Trophoblast cell (in vitro differentiated cells and primary cell): ENCODE measurements at regions not wholly inside any gene's neighbourhood (a gene's known extent, or its start where the extent isn't known, plus 50 kb on each side); places are given as distances from the start of the nearest gene placed in this dataset.

ENCODE experiments used
- DNase-seq, 2 donors: peaks; one replicate each; pipeline ENCODE4 v3.0.0-alpha.2; 2016
- H2AFZ ChIP-seq: 2 replicates; pipeline ENCODE4 v1.6.1; 2013; ENCODE audit warnings: low read length, moderate library complexity, mild to moderate bottlenecking; ENCODE audit not compliant: insufficient read depth, poor library complexity
- H2AK5ac ChIP-seq: 2 replicates; pipeline ENCODE4 v1.6.1; 2013; ENCODE audit warnings: mild to moderate bottlenecking, low read length
- H2BK120ac ChIP-seq: 2 replicates; pipeline ENCODE4 v1.6.1; 2013; ENCODE audit warnings: low read length, mild to moderate bottlenecking, moderate library complexity; ENCODE audit not compliant: insufficient read depth, poor library complexity
- H2BK12ac ChIP-seq: 2 replicates; pipeline ENCODE4 v1.6.1; 2013; ENCODE audit warnings: mild to moderate bottlenecking, low read length, moderate library complexity
- H2BK5ac ChIP-seq: 2 replicates; pipeline ENCODE4 v1.6.1; 2013; ENCODE audit warnings: low read length, low read depth, moderate library complexity, mild to moderate bottlenecking; ENCODE audit not compliant: poor library complexity
- H3K14ac ChIP-seq: 2 replicates; pipeline ENCODE4 v1.6.1; 2013; ENCODE audit warnings: mild to moderate bottlenecking, low read length
- H3K18ac ChIP-seq: 2 replicates; pipeline ENCODE4 v1.6.1; 2013; ENCODE audit warnings: mild to moderate bottlenecking, low read length
- H3K23ac ChIP-seq: 2 replicates; pipeline ENCODE4 v1.6.1; 2013; ENCODE audit warnings: low read length
- H3K27ac ChIP-seq: 2 replicates; pipeline ENCODE4 v1.5.1; 2013; ENCODE audit warnings: low read depth, mild to moderate bottlenecking, inconsistent platforms, low read length, moderate library complexity
- H3K27me3 ChIP-seq: 2 replicates; pipeline ENCODE4 v1.6.1; 2013; ENCODE audit warnings: inconsistent platforms, mild to moderate bottlenecking, low read length, moderate library complexity; ENCODE audit not compliant: insufficient read depth
- H3K36me3 ChIP-seq, 2 experiments: 1 replicate in 1 of 2; 2 replicates in 1 of 2; pipeline ENCODE4 v1.6.1; 2013; ENCODE audit warnings: low read length in 2 of 2, mild to moderate bottlenecking in 2 of 2, moderate library complexity in 1 of 2; ENCODE audit not compliant: insufficient read depth in 2 of 2, control insufficient read depth in 1 of 2
- H3K4ac ChIP-seq: 2 replicates; pipeline ENCODE4 v1.6.1; 2013; ENCODE audit warnings: low read depth, mild to moderate bottlenecking, low read length, moderate library complexity
- H3K4me1 ChIP-seq, 2 experiments: 1 replicate in 1 of 2; 2 replicates in 1 of 2; pipeline ENCODE4 v1.6.1; 2013; ENCODE audit warnings: low read length in 2 of 2, mild to moderate bottlenecking in 2 of 2, moderate library complexity in 1 of 2; ENCODE audit not compliant: insufficient read depth in 2 of 2, control insufficient read depth in 1 of 2
- H3K4me2 ChIP-seq: 2 replicates; pipeline ENCODE4 v1.6.1; 2013; ENCODE audit warnings: inconsistent platforms, mild to moderate bottlenecking, low read length, moderate library complexity
- H3K4me3 ChIP-seq: 2 replicates; pipeline ENCODE4 v1.5.1; 2013; ENCODE audit warnings: mild to moderate bottlenecking, low read depth, low read length, inconsistent platforms
- H3K79me1 ChIP-seq: one replicate; pipeline ENCODE4 v1.6.1; 2013; ENCODE audit warnings: low read length
- H3K79me2 ChIP-seq: 2 replicates; pipeline ENCODE4 v1.6.1; 2013; ENCODE audit warnings: low read length, mild to moderate bottlenecking; ENCODE audit not compliant: control insufficient read depth, insufficient read depth, poor library complexity
- H3K9ac ChIP-seq: 2 replicates; pipeline ENCODE4 v1.6.1; 2013; ENCODE audit warnings: mild to moderate bottlenecking, low read length
- H3K9me3 ChIP-seq: 2 replicates; pipeline ENCODE4 v1.6.1; 2013; ENCODE audit warnings: low read depth, mild to moderate bottlenecking, control low read depth, inconsistent platforms, low read length; ENCODE audit not compliant: insufficient read depth
- H4K12ac ChIP-seq: 2 replicates; pipeline ENCODE4 v1.6.1; 2013; ENCODE audit warnings: low read depth, mild to moderate bottlenecking, low read length, moderate library complexity
- H4K8ac ChIP-seq: 2 replicates; pipeline ENCODE4 v1.6.1; 2013; ENCODE audit warnings: low read depth, mild to moderate bottlenecking, low read length, moderate library complexity
- H4K91ac ChIP-seq: one replicate; pipeline ENCODE4 v1.6.1; 2013; ENCODE audit warnings: low read depth, mild to moderate bottlenecking, low read length, moderate library complexity
- WGBS: extraction: QIAGEN DNeasy Blood & Tissue Kit; methylation state at CpG from one replicate; pipeline ENCODE4 v1.1.7; 2013; ENCODE audit warnings: missing lambda C conversion rate; ENCODE audit not compliant: insufficient read length, insufficient coverage; ENCODE audit errors: extremely low coverage; 5-methylcytosine and 5-hydroxymethylcytosine counted together

DNA sequence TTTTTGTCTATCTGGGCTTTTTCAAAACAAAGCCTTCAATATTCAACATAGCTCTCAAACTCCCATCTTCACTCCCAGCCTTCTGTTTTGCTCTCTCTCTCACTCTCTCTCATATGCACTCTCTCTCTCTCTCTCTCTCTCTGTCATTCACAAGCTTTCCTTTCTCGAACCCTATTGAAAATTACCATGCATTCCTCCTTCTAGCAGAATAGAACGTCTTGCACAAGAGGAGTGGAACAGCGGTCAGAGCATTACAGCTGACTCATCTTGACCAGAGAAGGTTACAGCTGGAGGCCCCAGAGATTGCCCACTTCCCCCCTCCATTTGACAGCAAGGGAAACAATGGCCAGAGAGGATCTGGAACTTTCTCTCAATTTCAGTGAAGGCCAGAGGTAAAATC lies 51.0 kb upstream of the LIFR start:
- peak overlapping the region; percentile 42 for H3K27ac ChIP-seq
- H3K36me3 ChIP-seq: no peaks in the 10 kb centered on the region
- H4K8ac ChIP-seq: no peak overlapping the region
- H4K91ac ChIP-seq: no peak overlapping the region
- DNase-seq: peak in 1 of 2 donors; percentile 31
- H3K23ac ChIP-seq: no peak overlapping the region
- peaks cover 9 to 21% of the 10 kb centered on the region in 2 experiments for H3K4me1 ChIP-seq
- H3K9me3 ChIP-seq: no peaks in the 10 kb centered on the region
- no peaks in the 10 kb centered on the region for H3K79me2 ChIP-seq
- no peak overlapping the region for H3K18ac ChIP-seq
- no peaks in the 10 kb centered on the region for H3K27me3 ChIP-seq
- H3K9ac ChIP-seq: no peak overlapping the region
- no peak overlapping the region for H2BK5ac ChIP-seq
- H3K4me2 ChIP-seq: no peak overlapping the region
- H3K4ac ChIP-seq: no peak overlapping the region
- no peak overlapping the region for H2AK5ac ChIP-seq
- H3K79me1 ChIP-seq: peaks cover 12% of the 10 kb centered on the region
- no peak overlapping the region for H2AFZ ChIP-seq
- H4K12ac ChIP-seq: no peak overlapping the region
- H2BK120ac ChIP-seq: no peak overlapping the region
- H2BK12ac ChIP-seq: no peak overlapping the region
- H3K4me3 ChIP-seq: no peak overlapping the region
- WGBS: no CpG with 5 or more reads among the region's 3 CpGs
- H3K14ac ChIP-seq: no peak overlapping the region

DNA sequence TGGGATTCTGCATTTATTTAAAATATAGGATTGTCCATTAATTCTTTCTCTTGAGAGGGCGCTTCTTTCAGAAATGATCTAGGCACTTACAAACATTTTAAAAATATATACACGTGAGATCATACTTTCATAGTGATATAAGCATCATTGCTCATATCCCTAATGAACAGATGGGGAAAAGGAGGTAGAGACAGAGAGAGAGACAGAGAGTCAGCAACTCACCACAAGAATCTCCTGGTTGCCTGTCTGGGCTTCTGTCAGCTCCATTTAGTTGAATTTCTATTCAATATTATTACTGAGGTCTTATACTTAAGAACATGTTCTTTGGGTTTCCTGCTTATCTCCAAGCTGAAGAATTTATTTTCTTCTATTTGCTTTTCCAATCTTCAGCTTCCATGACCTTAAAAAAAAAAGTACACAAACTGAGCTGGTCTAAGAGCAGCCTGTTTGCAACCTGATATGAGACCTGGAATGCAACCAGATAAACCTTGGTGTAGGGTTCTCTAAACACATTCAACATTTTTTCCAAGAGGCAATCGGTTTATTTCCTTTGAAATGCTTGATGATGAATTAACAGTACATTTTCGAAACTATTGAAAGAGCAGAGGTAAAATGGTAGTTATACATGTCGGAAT lies 51.6 kb upstream of the LIFR start:
- no peaks in the 10 kb centered on the region for H3K9me3 ChIP-seq
- H2BK120ac ChIP-seq: no peak overlapping the region
- WGBS: no CpG with 5 or more reads among the region's 5 CpGs

DNA sequence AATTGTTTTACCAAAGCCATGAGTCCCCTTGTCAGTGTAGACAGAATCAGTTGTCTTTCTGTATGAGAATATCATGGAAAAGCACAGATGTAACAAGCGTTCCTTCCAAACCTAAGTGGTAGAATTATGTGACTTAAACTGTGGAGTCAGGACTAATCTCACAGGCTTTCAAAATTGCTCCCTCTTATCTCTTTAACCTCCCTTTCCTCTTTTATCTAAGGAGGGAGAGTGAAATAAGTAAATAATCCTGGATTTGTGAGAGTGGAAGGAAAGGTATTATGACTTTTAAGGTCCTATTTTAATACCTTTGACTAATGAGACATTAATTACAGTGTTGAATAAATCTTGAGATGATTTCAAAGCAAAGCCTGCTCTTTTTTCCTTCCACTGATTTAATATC lies 52.4 kb upstream of the LIFR start:
- no peak overlapping the region for H2BK120ac ChIP-seq
- no CpG with 5 or more reads among the region's 1 CpG for WGBS

More for the DNA sequence above, 51.6 kb upstream of the LIFR start:
- Histone ChIP-seq H3K4me2 (no peak overlapping the region), H2AFZ (no peak overlapping the region), H3K27me3 (no peaks in the 10 kb centered on the region), H3K9ac (no peak overlapping the region), H2AK5ac (no peak overlapping the region), H3K79me1 (peaks cover 12% of the 10 kb centered on the region), H4K8ac (no peak overlapping the region), H3K79me2 (no peaks in the 10 kb centered on the region), H3K18ac (no peak overlapping the region), H4K12ac (no peak overlapping the region), H3K23ac (no peak overlapping the region), H3K14ac (no peak overlapping the region), H3K4ac (no peak overlapping the region), H3K36me3 (no peaks in the 10 kb centered on the region), H4K91ac (no peak overlapping the region), H2BK12ac (no peak overlapping the region), H3K4me1 (peaks cover 9 to 17% of the 10 kb centered on the region in 2 experiments), H2BK5ac (no peak overlapping the region), H3K27ac (no peak overlapping the region), H3K4me3 (no peak overlapping the region)
- no peak for DNase-seq

DNA sequence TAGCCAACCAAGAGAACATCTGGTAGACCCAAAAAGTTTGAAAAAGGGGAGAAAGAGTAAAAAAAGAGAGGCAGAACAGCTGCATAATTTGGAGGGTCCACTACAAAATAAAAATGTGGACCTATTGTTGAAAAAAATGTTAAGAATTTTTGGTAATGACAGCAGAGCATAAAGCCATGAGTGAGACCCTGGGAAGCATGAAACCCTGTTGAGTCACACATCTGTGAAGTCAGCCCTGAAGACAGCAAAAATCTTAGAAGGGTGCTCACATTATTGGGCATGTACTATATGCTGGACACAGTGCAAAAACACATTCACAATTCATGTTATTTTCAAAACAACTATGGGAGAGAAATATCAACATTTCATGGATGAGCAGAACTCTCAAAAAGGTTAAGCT lies 56.4 kb upstream of the LIFR start:
- no peak overlapping the region for H2BK120ac ChIP-seq
- H2AK5ac ChIP-seq: no peak overlapping the region
- H3K79me1 ChIP-seq: peaks cover 3% of the 10 kb centered on the region
- no peak overlapping the region for H2BK5ac ChIP-seq
- H3K4me1 ChIP-seq: peaks cover 3 to 6% of the 10 kb centered on the region in 2 experiments
- no peaks in the 10 kb centered on the region for H3K9me3 ChIP-seq
- H3K23ac ChIP-seq: no peak overlapping the region
- no peak overlapping the region for H3K18ac ChIP-seq
- H3K27ac ChIP-seq: no peak overlapping the region
- no peak overlapping the region for H2BK12ac ChIP-seq
- no peak overlapping the region for H3K4me3 ChIP-seq
- H4K12ac ChIP-seq: no peak overlapping the region
- H3K79me2 ChIP-seq: no peaks in the 10 kb centered on the region
- no peak overlapping the region for H3K4ac ChIP-seq
- no peak overlapping the region for H3K14ac ChIP-seq
- no peak overlapping the region for H2AFZ ChIP-seq
- no peak overlapping the region for H4K8ac ChIP-seq
- H3K36me3 ChIP-seq: no peaks in the 10 kb centered on the region
- H3K4me2 ChIP-seq: no peak overlapping the region
- no peaks in the 10 kb centered on the region for H3K27me3 ChIP-seq
- no peak overlapping the region for H3K9ac ChIP-seq
- H4K91ac ChIP-seq: no peak overlapping the region
- DNase-seq: no peak

More for the DNA sequence above, 52.4 kb upstream of the LIFR start:
- Histone ChIP-seq H2AFZ (no peak overlapping the region), H3K9me3 (no peaks in the 10 kb centered on the region), H3K4me1 (peaks cover 8 to 15% of the 10 kb centered on the region in 2 experiments), H3K4ac (no peak overlapping the region), H2BK12ac (no peak overlapping the region), H4K12ac (no peak overlapping the region), H3K27me3 (no peaks in the 10 kb centered on the region), H3K79me2 (no peaks in the 10 kb centered on the region), H3K9ac (no peak overlapping the region), H3K36me3 (no peaks in the 10 kb centered on the region), H3K27ac (no peak overlapping the region), H3K4me2 (no peak overlapping the region), H3K79me1 (peaks cover 12% of the 10 kb centered on the region), H3K4me3 (no peak overlapping the region), H2AK5ac (no peak overlapping the region), H3K14ac (no peak overlapping the region), H3K18ac (no peak overlapping the region), H4K91ac (no peak overlapping the region), H2BK5ac (no peak overlapping the region), H3K23ac (no peak overlapping the region), H4K8ac (no peak overlapping the region)
- no peak for DNase-seq
